Cardiac muscle cell (in vitro differentiated cells and primary cell): ENCODE measurements at regions not wholly inside any gene's neighbourhood (a gene's known extent, or its start where the extent isn't known, plus 50 kb on each side); places are given as distances from the start of the nearest gene placed in this dataset.

Experiments
- DNase-seq, 2 donors: peaks; one replicate each; pipeline versions ENCODE4 v3.0.0 to v3.0.0-alpha.2; 2010 to 2017; ENCODE audit warnings: low read depth in 1 of 2, low spot score in 1 of 2
- H3K27ac ChIP-seq: fragments of 200-600 bp; sonication (generic); 2 replicates; pipeline ENCODE4 v1.5.1; 2016
- H3K27me3 ChIP-seq: fragments of 200-600 bp; sonication (generic); 2 replicates; pipeline ENCODE4 v1.6.0; 2016; ENCODE audit warnings: control low read depth
- H3K36me3 ChIP-seq: fragments of 200-600 bp; sonication (generic); 2 replicates; pipeline ENCODE4 v1.5.1; 2016; ENCODE audit warnings: control low read depth
- H3K4me1 ChIP-seq: fragments of 200-600 bp; sonication (generic); 2 replicates; pipeline ENCODE4 v1.8.1; 2017; ENCODE audit warnings: low read depth, mild to moderate bottlenecking, mixed run types
- H3K4me3 ChIP-seq: fragments of 200-600 bp; sonication (generic); 2 replicates; pipeline ENCODE4 v1.5.1; 2016; ENCODE audit warnings: mild to moderate bottlenecking
- H3K9me3 ChIP-seq: fragments of 200-600 bp; sonication (generic); 2 replicates; pipeline ENCODE4 v1.5.1; 2017; ENCODE audit warnings: low read depth, mild to moderate bottlenecking, control low read depth
- TF ChIP-seq, protein P1 (sequence below): IDR thresholded peaks from 2 replicates; pipeline ENCODE4 v1.5.1; 2012; ENCODE audit warnings: low read depth, mild to moderate bottlenecking, low read length

DNA sequence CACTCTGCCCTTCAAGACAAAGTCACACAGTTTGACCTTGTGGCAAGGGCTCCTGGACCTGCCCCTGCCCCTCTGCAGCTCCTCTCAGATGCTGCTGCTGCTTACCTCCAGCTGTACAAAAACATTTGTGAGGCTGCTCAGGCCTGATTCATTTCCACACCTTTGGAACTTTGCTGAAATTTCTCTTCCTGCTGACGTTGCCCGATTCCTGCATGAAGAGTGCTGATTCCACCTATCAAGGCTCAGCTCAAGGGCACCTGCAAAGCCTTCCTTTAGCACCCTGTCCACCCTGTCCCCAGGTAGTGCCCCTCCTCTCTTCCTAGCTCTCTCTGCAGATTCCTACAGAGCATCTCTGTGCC, 738.3 kb upstream of the HS6ST1 start:
- H3K9me3 ChIP-seq: no peaks in the 10 kb centered on the region
- H3K27me3 ChIP-seq: no peaks in the 10 kb centered on the region
- H3K27ac ChIP-seq: no peak overlapping the region
- H3K36me3 ChIP-seq: no peaks in the 10 kb centered on the region
- no peak overlapping the region for H3K4me3 ChIP-seq
- DNase-seq: no peak
- no peaks in the 10 kb centered on the region for H3K4me1 ChIP-seq
- TF ChIP-seq, protein P1, sequence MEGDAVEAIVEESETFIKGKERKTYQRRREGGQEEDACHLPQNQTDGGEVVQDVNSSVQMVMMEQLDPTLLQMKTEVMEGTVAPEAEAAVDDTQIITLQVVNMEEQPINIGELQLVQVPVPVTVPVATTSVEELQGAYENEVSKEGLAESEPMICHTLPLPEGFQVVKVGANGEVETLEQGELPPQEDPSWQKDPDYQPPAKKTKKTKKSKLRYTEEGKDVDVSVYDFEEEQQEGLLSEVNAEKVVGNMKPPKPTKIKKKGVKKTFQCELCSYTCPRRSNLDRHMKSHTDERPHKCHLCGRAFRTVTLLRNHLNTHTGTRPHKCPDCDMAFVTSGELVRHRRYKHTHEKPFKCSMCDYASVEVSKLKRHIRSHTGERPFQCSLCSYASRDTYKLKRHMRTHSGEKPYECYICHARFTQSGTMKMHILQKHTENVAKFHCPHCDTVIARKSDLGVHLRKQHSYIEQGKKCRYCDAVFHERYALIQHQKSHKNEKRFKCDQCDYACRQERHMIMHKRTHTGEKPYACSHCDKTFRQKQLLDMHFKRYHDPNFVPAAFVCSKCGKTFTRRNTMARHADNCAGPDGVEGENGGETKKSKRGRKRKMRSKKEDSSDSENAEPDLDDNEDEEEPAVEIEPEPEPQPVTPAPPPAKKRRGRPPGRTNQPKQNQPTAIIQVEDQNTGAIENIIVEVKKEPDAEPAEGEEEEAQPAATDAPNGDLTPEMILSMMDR: no peak

DNA sequence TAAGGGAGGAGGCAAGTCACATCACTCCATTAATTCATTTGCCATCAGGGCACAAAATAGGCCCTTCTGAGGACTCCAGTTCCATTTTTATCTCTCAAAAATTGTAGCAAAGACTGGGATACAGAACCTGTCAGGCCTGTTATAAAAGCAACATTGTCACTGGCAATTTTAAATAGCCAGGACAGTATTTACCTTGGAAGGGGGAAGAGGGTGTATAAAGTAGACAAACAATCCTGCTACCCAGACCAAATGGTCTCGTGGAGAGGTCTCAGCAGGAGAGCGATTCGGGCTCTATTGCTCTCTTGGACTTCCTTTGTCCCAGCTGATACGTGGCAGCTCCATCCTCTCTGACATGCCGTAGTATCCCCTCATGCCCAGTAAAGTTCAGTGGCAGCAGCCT, 740.3 kb upstream of the HS6ST1 start:
- Histone ChIP-seq H3K9me3 (no peaks in the 10 kb centered on the region), H3K27me3 (no peaks in the 10 kb centered on the region), H3K36me3 (no peaks in the 10 kb centered on the region), H3K4me1 (no peaks in the 10 kb centered on the region), H3K27ac (no peak overlapping the region), H3K4me3 (no peak overlapping the region)
- TF ChIP-seq, protein P1: no peak
- no peak for DNase-seq

DNA sequence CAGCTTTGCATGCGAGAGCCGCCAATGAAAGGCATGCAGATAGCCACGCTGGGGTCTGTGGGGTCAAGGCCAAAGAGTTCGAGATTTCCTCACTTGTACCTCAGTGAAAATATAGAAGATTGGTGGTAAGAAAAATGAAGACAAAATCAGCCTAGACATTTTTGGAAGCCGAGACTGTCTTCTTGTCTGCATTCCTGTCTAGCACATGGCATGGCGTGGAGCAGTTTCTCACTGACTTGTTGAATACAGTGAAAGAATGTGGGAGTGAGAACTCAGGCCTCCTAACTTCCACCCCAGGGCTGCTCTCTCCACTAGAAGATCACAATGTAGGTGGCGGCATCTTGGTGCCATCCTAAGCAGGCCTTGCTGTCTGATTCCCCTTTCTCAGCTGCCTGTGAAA, 740.8 kb upstream of the HS6ST1 start:
- TF ChIP-seq, protein P1: no peak
- no peak overlapping the region for H3K4me3 ChIP-seq
- no peaks in the 10 kb centered on the region for H3K27me3 ChIP-seq
- H3K4me1 ChIP-seq: no peaks in the 10 kb centered on the region
- no peaks in the 10 kb centered on the region for H3K9me3 ChIP-seq
- no peaks in the 10 kb centered on the region for H3K36me3 ChIP-seq
- no peak for DNase-seq
- no peak overlapping the region for H3K27ac ChIP-seq

DNA sequence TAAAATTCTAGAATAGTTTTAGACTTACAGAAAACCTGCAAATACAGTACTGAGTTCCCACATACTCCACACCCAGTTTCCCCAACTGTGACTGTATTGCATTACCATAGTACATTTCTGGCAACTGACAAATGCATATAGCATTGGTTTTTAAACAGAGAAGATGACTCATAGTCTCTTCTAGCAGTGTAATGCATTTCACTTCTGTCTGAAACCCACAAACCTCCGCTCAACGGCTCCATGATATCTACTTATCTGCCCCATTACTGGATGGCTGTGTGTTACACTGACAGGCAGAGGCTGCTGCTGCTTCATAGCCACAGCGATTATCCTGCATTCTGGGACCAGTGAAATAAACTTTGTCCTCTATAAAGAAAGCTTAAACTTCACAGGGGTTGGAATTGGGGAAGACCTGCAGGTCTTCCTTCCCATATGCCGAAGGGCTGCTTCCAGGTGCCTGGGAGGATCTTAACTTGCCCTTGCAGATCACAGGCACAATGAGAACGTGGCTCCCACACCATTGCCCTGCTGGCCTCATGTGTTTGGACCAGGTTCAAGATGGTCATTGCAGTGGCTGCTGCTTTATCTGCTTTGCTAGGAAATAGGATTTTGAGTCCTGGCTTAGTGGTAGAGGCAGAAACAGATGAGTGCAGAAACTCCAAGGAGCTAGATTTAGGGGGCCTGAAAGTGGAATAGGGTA, 742.6 kb upstream of the HS6ST1 start:
- no peak overlapping the region for H3K4me3 ChIP-seq
- DNase-seq: peak in 1 of 2 donors; percentile 95
- no peaks in the 10 kb centered on the region for H3K27me3 ChIP-seq

DNA sequence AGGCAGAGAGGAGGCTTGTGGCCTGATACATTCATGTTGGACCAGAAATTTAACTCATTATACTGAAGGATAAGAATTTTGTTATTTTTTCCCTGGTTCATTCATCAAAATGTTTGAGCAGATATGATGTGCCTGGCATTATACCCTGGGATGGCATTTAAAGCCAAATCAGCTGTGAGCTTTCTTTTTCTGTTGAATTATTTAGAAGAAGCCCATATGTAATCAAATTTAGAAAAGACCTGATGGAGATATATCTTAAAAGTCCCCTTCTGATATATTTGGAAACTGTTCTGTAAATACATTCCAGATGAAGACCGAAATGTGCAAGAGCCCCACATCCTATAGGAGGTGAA, 743.1 kb upstream of the HS6ST1 start:
- Histone ChIP-seq H3K4me3 (no peak overlapping the region), H3K4me1 (no peaks in the 10 kb centered on the region), H3K27ac (no peak overlapping the region), H3K27me3 (no peaks in the 10 kb centered on the region), H3K36me3 (no peaks in the 10 kb centered on the region), H3K9me3 (no peaks in the 10 kb centered on the region)
- TF ChIP-seq, protein P1: no peak
- no peak for DNase-seq

More for the DNA sequence above, 742.6 kb upstream of the HS6ST1 start:
- Histone ChIP-seq H3K9me3 (no peaks in the 10 kb centered on the region), H3K4me1 (no peaks in the 10 kb centered on the region), H3K27ac (no peak overlapping the region), H3K36me3 (no peaks in the 10 kb centered on the region)
- TF ChIP-seq, protein P1: peak; percentile 12
